ENCODE measurements at regions not wholly inside any gene's neighbourhood (a gene's known extent, or its start where the extent isn't known, plus 50 kb on each side); places are given as distances from the start of the nearest gene placed in this dataset.

DNA sequence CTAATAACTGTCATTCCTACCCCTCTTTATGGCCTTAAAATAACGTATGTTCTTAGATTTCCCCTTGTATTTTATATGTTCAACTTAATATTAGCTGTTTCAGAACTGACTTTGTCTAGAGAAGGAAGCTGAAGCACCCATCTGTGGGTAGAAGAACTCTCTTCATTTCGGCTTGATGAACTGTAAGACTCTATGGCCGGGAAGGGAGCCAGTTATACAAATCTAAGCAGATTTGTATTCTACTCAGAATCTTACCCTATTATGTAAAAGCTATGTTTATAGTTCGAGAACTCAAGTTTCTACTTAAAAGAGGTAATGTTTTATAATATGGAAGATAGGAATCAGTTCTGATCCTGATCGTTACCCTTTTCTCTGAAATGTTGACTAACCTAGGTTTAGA is 390.9 kb upstream of the PRICKLE1 start:
- H4K20me1 ChIP-seq (ENCODE audit: control insufficient read depth, extremely low read depth, insufficient read depth, low read length), result no peaks in the 10 kb centered on the region
- DNase-seq (ENCODE audit: low read depth in 2 of 2), result no peak
- TF ChIP-seq, protein P1, sequence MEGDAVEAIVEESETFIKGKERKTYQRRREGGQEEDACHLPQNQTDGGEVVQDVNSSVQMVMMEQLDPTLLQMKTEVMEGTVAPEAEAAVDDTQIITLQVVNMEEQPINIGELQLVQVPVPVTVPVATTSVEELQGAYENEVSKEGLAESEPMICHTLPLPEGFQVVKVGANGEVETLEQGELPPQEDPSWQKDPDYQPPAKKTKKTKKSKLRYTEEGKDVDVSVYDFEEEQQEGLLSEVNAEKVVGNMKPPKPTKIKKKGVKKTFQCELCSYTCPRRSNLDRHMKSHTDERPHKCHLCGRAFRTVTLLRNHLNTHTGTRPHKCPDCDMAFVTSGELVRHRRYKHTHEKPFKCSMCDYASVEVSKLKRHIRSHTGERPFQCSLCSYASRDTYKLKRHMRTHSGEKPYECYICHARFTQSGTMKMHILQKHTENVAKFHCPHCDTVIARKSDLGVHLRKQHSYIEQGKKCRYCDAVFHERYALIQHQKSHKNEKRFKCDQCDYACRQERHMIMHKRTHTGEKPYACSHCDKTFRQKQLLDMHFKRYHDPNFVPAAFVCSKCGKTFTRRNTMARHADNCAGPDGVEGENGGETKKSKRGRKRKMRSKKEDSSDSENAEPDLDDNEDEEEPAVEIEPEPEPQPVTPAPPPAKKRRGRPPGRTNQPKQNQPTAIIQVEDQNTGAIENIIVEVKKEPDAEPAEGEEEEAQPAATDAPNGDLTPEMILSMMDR (conservative IDR thresholded peaks at IDR 0.05 in 1 of 2, IDR thresholded peaks at IDR 0.05 in 1 of 2; ENCODE audit: low read depth in 1 of 2, low read length in 2 of 2), result no peak
- no peak for TF ChIP-seq EZH2 (IDR thresholded peaks at IDR 0.05; ENCODE audit: low read length, missing control alignments)
- H3K9ac ChIP-seq (ENCODE audit: insufficient read depth, low read length), result no peak overlapping the region
- H3K27ac ChIP-seq (ENCODE audit: insufficient read depth, low read length), result no peak overlapping the region
- no peaks in the 10 kb centered on the region for H3K4me1 ChIP-seq (ENCODE audit: control insufficient read depth, extremely low read depth, insufficient read depth, low read length)
- no peak overlapping the region for H3K4me3 ChIP-seq (replicated peaks in 1 of 4; ENCODE audit: control extremely low read depth in 1 of 4, insufficient read depth in 1 of 4, low read depth in 3 of 4, low read length in 4 of 4)
- no peak overlapping the region for H3K4me2 ChIP-seq (ENCODE audit: extremely low read depth, insufficient read depth, low read length)
- H3K36me3 ChIP-seq (ENCODE audit: control insufficient read depth, insufficient read depth, low read length), result no peaks in the 10 kb centered on the region
- no peaks in the 10 kb centered on the region for H3K79me2 ChIP-seq (ENCODE audit: control insufficient read depth, insufficient read depth, low read length)
- H3K27me3 ChIP-seq (ENCODE audit: control insufficient read depth, insufficient read depth, low read length), result no peaks in the 10 kb centered on the region
- no peak overlapping the region for H2AFZ ChIP-seq (ENCODE audit: low read length)
- no peaks in the 10 kb centered on the region for H3K9me3 ChIP-seq (ENCODE audit: control insufficient read depth, insufficient read depth, low read depth, low read length)

DNA sequence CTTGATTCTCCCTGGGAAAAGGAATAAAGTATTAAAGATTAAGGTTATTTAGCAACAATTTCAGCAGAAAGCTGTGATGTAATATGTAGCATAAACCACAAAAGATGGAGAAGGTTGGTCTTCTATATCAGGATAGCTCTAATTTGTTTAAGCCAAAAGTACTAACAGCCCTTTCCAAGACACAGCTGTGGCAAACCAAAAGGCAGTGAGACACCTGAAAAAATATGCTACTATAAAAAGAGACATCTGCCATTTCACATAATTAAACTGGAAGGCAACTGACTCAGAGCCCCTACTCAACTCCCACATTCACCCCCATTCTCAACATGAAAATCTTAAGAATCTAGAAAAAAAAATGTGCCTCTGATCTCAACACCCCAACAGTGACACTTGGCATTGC is 390.2 kb upstream of the PRICKLE1 start:
- DNase-seq (ENCODE audit: low read depth in 2 of 2), result peak in 1 of 2 donors; percentile 61
- TF ChIP-seq, protein P1 (conservative IDR thresholded peaks at IDR 0.05 in 1 of 2, IDR thresholded peaks at IDR 0.05 in 1 of 2; ENCODE audit: low read depth in 1 of 2, low read length in 2 of 2), result no peak
- no peak for TF ChIP-seq EZH2 (IDR thresholded peaks at IDR 0.05; ENCODE audit: low read length, missing control alignments)
- H3K27ac ChIP-seq (ENCODE audit: insufficient read depth, low read length), result no peak overlapping the region

DNA sequence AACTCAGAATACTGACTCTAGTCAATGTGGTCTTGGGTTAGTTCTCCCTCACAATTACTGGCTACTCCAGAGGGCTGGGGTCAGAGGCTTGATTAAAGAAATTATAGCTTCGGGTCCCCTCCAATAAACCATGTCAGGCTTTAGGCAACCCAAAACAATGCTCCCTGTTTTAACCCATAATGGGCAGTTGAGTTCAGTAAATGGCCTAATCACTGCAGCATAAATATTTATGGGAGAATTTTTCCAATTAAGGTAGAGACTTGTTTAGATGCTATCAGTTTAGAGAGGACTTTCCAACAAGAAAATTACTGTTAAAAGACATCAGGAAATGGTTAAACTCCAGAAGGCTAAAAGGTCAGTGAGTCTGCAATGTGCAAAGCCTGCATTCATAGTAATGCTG is 389.2 kb upstream of the PRICKLE1 start:
- no peaks in the 10 kb centered on the region for H3K27me3 ChIP-seq (ENCODE audit: control insufficient read depth, insufficient read depth, low read length)
- no peak overlapping the region for H2AFZ ChIP-seq (ENCODE audit: low read length)
- TF ChIP-seq, protein P1 (conservative IDR thresholded peaks at IDR 0.05 in 1 of 2, IDR thresholded peaks at IDR 0.05 in 1 of 2; ENCODE audit: low read depth in 1 of 2, low read length in 2 of 2), result no peak
- no peak overlapping the region for H3K4me2 ChIP-seq (ENCODE audit: extremely low read depth, insufficient read depth, low read length)
- no peak overlapping the region for H3K27ac ChIP-seq (ENCODE audit: insufficient read depth, low read length)
- no peak overlapping the region for H3K4me3 ChIP-seq (replicated peaks in 1 of 4; ENCODE audit: control extremely low read depth in 1 of 4, insufficient read depth in 1 of 4, low read depth in 3 of 4, low read length in 4 of 4)
- H3K9ac ChIP-seq (ENCODE audit: insufficient read depth, low read length), result no peak overlapping the region
- H3K36me3 ChIP-seq (ENCODE audit: control insufficient read depth, insufficient read depth, low read length), result no peaks in the 10 kb centered on the region
- no peaks in the 10 kb centered on the region for H4K20me1 ChIP-seq (ENCODE audit: control insufficient read depth, extremely low read depth, insufficient read depth, low read length)
- no peak for DNase-seq (ENCODE audit: low read depth in 2 of 2)
- no peaks in the 10 kb centered on the region for H3K9me3 ChIP-seq (ENCODE audit: control insufficient read depth, insufficient read depth, low read depth, low read length)
- no peaks in the 10 kb centered on the region for H3K4me1 ChIP-seq (ENCODE audit: control insufficient read depth, extremely low read depth, insufficient read depth, low read length)
- no peaks in the 10 kb centered on the region for H3K79me2 ChIP-seq (ENCODE audit: control insufficient read depth, insufficient read depth, low read length)

More for the DNA sequence above, 390.2 kb upstream of the PRICKLE1 start:
- Histone ChIP-seq H3K36me3 (ENCODE audit: control insufficient read depth, insufficient read depth, low read length) (no peaks in the 10 kb centered on the region), H3K27me3 (ENCODE audit: control insufficient read depth, insufficient read depth, low read length) (no peaks in the 10 kb centered on the region), H3K9ac (ENCODE audit: insufficient read depth, low read length) (no peak overlapping the region), H3K9me3 (ENCODE audit: control insufficient read depth, insufficient read depth, low read depth, low read length) (no peaks in the 10 kb centered on the region), H3K4me2 (ENCODE audit: extremely low read depth, insufficient read depth, low read length) (no peak overlapping the region), H3K4me1 (ENCODE audit: control insufficient read depth, extremely low read depth, insufficient read depth, low read length) (no peaks in the 10 kb centered on the region), H2AFZ (ENCODE audit: low read length) (no peak overlapping the region), H3K4me3 (replicated peaks in 1 of 4; ENCODE audit: control extremely low read depth in 1 of 4, insufficient read depth in 1 of 4, low read depth in 3 of 4, low read length in 4 of 4) (no peak overlapping the region), H4K20me1 (ENCODE audit: control insufficient read depth, extremely low read depth, insufficient read depth, low read length) (no peaks in the 10 kb centered on the region), H3K79me2 (ENCODE audit: control insufficient read depth, insufficient read depth, low read length) (no peaks in the 10 kb centered on the region)

Data from fibroblast of lung (primary cell).